ENCODE measurements at regions not wholly inside any gene's neighbourhood (a gene's known extent, or its start where the extent isn't known, plus 50 kb on each side); places are given as distances from the start of the nearest gene placed in this dataset.

GRCh38 chr5:6905423-6905822 is 192.2 kb downstream of the TENT4A start:
- TF ChIP-seq MAX (IDR thresholded peaks at IDR 0.05), result no peak
- TF ChIP-seq REST (IDR thresholded peaks at IDR 0.05; ENCODE audit: low read depth), result no peak
- no peak for TF ChIP-seq CREB1 (IDR thresholded peaks at IDR 0.05; ENCODE audit: low read depth)
- TF ChIP-seq EP300 (IDR thresholded peaks at IDR 0.05; ENCODE audit: borderline replicate concordance), result no peak
- no peak for TF ChIP-seq YY1 (IDR thresholded peaks at IDR 0.05; ENCODE audit: low read depth)

Data from Ishikawa (cell line).